Natural killer cell (primary cell): ENCODE measurements at regions not wholly inside any gene's neighbourhood (a gene's known extent, or its start where the extent isn't known, plus 50 kb on each side); places are given as distances from the start of the nearest gene placed in this dataset.

Source experiments
- ATAC-seq, 3 donors: fragments of 150-1000 bp in 2 of 3; fragments of 200-7000 bp in 1 of 3; cut with Tn5 transposase; 1 replicate in 1 of 3; 2 replicates in 2 of 3; pipeline ENCODE4 v1.10.0; 2021; ENCODE audit warnings: mild to moderate bottlenecking in 2 of 3, moderate library complexity in 2 of 3
- DNase-seq, 2 donors: peaks; one replicate each; pipeline versions ENCODE4 v3.0.0 to v3.0.0-alpha.2; 2013 to 2021; ENCODE audit warnings: mixed read lengths in 1 of 2
- H3K27ac ChIP-seq: one replicate; pipeline ENCODE4 v1.5.1; 2013; ENCODE audit warnings: mild to moderate bottlenecking, low read length
- H3K27me3 ChIP-seq: one replicate; pipeline ENCODE4 v1.6.1; 2013; ENCODE audit warnings: low read length; ENCODE audit not compliant: control insufficient read depth, insufficient read depth
- H3K36me3 ChIP-seq: one replicate; pipeline ENCODE4 v1.6.1; 2013; ENCODE audit warnings: low read length; ENCODE audit not compliant: control insufficient read depth, insufficient read depth
- H3K4me1 ChIP-seq: one replicate; pipeline ENCODE4 v1.6.1; 2013; ENCODE audit warnings: low read length; ENCODE audit not compliant: control insufficient read depth, insufficient read depth
- H3K4me3 ChIP-seq: one replicate; pipeline ENCODE4 v1.5.1; 2013; ENCODE audit warnings: low read length
- H3K9me3 ChIP-seq: one replicate; pipeline ENCODE4 v1.6.1; 2013; ENCODE audit warnings: low read length; ENCODE audit not compliant: control insufficient read depth, insufficient read depth
- H3K27ac Mint-ChIP-seq, 2 donors: one replicate each; pipeline ENCODE4 v1.8.0; 2022; ENCODE audit warnings: mild to moderate bottlenecking in 2 of 2, mixed read lengths in 2 of 2, moderate library complexity in 1 of 2
- H3K27me3 Mint-ChIP-seq, 2 donors: one replicate each; pipeline ENCODE4 v1.8.0; 2022; ENCODE audit warnings: low read depth in 2 of 2, mixed read lengths in 2 of 2
- H3K36me3 Mint-ChIP-seq: one replicate; pipeline ENCODE4 v1.8.0; 2022; ENCODE audit warnings: mixed read lengths
- H3K4me1 Mint-ChIP-seq, 2 donors: one replicate each; pipeline ENCODE4 v1.8.0; 2022; ENCODE audit warnings: mixed read lengths in 2 of 2
- H3K4me3 Mint-ChIP-seq: one replicate; pipeline ENCODE4 v1.8.0; 2022; ENCODE audit warnings: mild to moderate bottlenecking, moderate library complexity, mixed read lengths
- H3K9me3 Mint-ChIP-seq, 2 donors: one replicate each; pipeline ENCODE4 v1.8.0; 2022; ENCODE audit warnings: mixed read lengths in 2 of 2
- WGBS: methylation state at CpG from one replicate; pipeline ENCODE4 v1.1.7; 2013; ENCODE audit warnings: missing lambda C conversion rate; ENCODE audit not compliant: insufficient coverage; 5-methylcytosine and 5-hydroxymethylcytosine counted together
- intact Hi-C: fragments of 100-400 bp; cut with micrococcal nuclease; formaldehyde crosslinking; loops from one replicate; pipeline ENCODE4 v1.14.2; 2022
- TF ChIP-seq, protein P1 (sequence below): fragments of 200-600 bp; IDR thresholded peaks from one replicate; pipeline ENCODE4 v1.8.0; 2022; ENCODE audit warnings: antibody characterized with exemption

DNA sequence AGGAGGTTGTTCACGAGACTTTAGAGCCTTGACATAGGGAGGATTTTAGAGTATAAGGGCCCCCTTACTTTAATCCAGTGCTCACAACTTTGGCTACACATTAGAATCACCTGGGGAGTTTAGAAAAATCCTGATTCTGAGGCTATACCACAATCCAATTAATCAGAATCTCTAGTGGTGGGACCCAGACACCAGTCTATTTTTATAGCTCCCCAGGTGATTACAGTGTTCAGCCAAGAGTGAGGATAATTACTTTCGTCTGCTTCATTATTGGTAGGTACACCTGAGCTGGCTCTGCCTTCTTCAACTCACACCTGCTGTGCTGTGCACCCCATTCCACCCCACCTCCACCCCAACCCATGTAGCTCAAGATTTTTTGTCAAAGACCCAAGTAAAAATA lies 141.3 kb upstream of the EPB41L4A start:
- Histone ChIP-seq H3K9me3 (peaks cover 13% of the 10 kb centered on the region), H3K4me3 (no peak overlapping the region), H3K27ac (no peak overlapping the region), H3K4me1 (no peaks in the 10 kb centered on the region), H3K36me3 (no peaks in the 10 kb centered on the region), H3K27me3 (no peaks in the 10 kb centered on the region)
- H3K36me3 Mint-ChIP-seq = peaks cover 6% of the 10 kb centered on the region
- ATAC-seq (no peak), DNase-seq (no peak)
- intact Hi-C loops = no loop called here
- no peak overlapping the region for H3K4me3 Mint-ChIP-seq
- no peaks in the 10 kb centered on the region for H3K4me1 Mint-ChIP-seq
- WGBS = 71% methylated on average over 2 of the region's 2 CpGs
- TF ChIP-seq, protein P1, sequence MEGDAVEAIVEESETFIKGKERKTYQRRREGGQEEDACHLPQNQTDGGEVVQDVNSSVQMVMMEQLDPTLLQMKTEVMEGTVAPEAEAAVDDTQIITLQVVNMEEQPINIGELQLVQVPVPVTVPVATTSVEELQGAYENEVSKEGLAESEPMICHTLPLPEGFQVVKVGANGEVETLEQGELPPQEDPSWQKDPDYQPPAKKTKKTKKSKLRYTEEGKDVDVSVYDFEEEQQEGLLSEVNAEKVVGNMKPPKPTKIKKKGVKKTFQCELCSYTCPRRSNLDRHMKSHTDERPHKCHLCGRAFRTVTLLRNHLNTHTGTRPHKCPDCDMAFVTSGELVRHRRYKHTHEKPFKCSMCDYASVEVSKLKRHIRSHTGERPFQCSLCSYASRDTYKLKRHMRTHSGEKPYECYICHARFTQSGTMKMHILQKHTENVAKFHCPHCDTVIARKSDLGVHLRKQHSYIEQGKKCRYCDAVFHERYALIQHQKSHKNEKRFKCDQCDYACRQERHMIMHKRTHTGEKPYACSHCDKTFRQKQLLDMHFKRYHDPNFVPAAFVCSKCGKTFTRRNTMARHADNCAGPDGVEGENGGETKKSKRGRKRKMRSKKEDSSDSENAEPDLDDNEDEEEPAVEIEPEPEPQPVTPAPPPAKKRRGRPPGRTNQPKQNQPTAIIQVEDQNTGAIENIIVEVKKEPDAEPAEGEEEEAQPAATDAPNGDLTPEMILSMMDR = no peak
- no peak overlapping the region for H3K27ac Mint-ChIP-seq
- peaks cover 0 to 9% of the 10 kb centered on the region in 2 donors for H3K27me3 Mint-ChIP-seq
- H3K9me3 Mint-ChIP-seq = no peaks in the 10 kb centered on the region

DNA sequence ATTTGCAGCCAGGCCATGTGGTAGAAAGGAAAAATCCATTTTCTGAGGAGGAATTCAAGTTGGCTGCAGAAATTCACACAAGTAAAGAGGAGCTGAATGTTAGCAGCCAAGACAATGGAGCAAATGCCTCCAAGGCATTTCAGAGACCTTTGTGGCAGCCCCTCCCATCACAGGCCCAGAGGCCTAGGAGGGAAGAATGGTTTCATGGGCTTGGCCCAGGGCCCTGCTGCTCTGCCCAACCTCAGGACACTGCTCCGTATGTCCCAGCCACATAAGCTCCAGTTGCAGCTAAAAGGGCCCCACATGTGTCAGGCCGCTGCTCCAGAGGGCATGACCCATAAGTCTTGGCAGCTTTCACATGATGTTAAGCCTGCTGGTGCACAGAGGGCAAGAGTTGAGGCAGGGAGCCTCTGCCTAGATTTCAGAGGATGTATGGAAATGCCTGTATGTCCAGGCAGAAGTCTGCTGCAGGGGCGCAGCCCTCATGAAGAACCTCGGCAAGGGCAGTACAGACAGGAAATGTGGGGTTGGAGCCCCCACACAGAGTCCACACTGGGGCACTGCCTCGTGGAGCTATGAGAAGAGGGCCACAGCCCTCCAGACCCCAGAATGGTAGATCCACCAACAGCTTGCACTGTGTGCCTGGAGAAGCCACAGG lies 144.2 kb upstream of the EPB41L4A start:
- H3K4me3 Mint-ChIP-seq = no peak overlapping the region
- no peak for DNase-seq
- no peaks in the 10 kb centered on the region for H3K36me3 ChIP-seq
- no peak overlapping the region for H3K4me3 ChIP-seq
- 75% methylated on average over 5 of the region's 5 CpGs for WGBS
- no peaks in the 10 kb centered on the region for H3K4me1 ChIP-seq
- no peaks in the 10 kb centered on the region for H3K27me3 ChIP-seq
- H3K36me3 Mint-ChIP-seq = peaks cover 6% of the 10 kb centered on the region
- ATAC-seq = no peak
- no peaks in the 10 kb centered on the region for H3K4me1 Mint-ChIP-seq
- intact Hi-C loops = no loop called here
- peaks cover 13% of the 10 kb centered on the region for H3K9me3 ChIP-seq
- H3K9me3 Mint-ChIP-seq = no peaks in the 10 kb centered on the region
- H3K27ac ChIP-seq = no peak overlapping the region
- H3K27me3 Mint-ChIP-seq = peaks cover 2 to 10% of the 10 kb centered on the region in 2 donors
- H3K27ac Mint-ChIP-seq = no peak overlapping the region
- TF ChIP-seq, protein P1 = no peak

- H3K27ac Mint-ChIP-seq = no peak overlapping the region
- no peaks in the 10 kb centered on the region for H3K4me1 ChIP-seq
- DNase-seq (no peak), ATAC-seq (no peak)
- no peaks in the 10 kb centered on the region for H3K9me3 Mint-ChIP-seq
- TF ChIP-seq, protein P1 = no peak
- no peak overlapping the region for H3K4me3 Mint-ChIP-seq
- intact Hi-C loops = no loop called here
- H3K27me3 Mint-ChIP-seq = peaks cover 4 to 10% of the 10 kb centered on the region in 2 donors
- 91% methylated on average over 1 of the region's 1 CpG for WGBS
- no peak overlapping the region for H3K4me3 ChIP-seq
- peaks cover 6% of the 10 kb centered on the region for H3K36me3 Mint-ChIP-seq
- H3K27me3 ChIP-seq = no peaks in the 10 kb centered on the region
- H3K4me1 Mint-ChIP-seq = no peaks in the 10 kb centered on the region
- H3K9me3 ChIP-seq = peaks cover 13% of the 10 kb centered on the region
- H3K36me3 ChIP-seq = no peaks in the 10 kb centered on the region
- no peak overlapping the region for H3K27ac ChIP-seq
These were observed 147.2 kb upstream of the EPB41L4A start for GRCh38 chr5:112566251-112566650.

GRCh38 chr5:112569596-112569995 lies 150.5 kb upstream of the EPB41L4A start:
- H3K27ac ChIP-seq = no peak overlapping the region
- H3K27me3 ChIP-seq = no peaks in the 10 kb centered on the region
- TF ChIP-seq, protein P1 = no peak
- H3K4me3 ChIP-seq = no peak overlapping the region
- no peaks in the 10 kb centered on the region for H3K36me3 Mint-ChIP-seq
- no peaks in the 10 kb centered on the region for H3K9me3 ChIP-seq
- no peak overlapping the region for H3K27ac Mint-ChIP-seq
- no peak for ATAC-seq
- H3K4me1 Mint-ChIP-seq = no peaks in the 10 kb centered on the region
- no peak overlapping the region for H3K4me3 Mint-ChIP-seq
- H3K4me1 ChIP-seq = no peaks in the 10 kb centered on the region
- H3K27me3 Mint-ChIP-seq = peaks cover 9 to 17% of the 10 kb centered on the region in 2 donors
- H3K9me3 Mint-ChIP-seq = no peaks in the 10 kb centered on the region
- no peaks in the 10 kb centered on the region for H3K36me3 ChIP-seq
- intact Hi-C loops = no loop called here
- no peak for DNase-seq
